Keratinocyte (primary cell): ENCODE measurements at regions not wholly inside any gene's neighbourhood (a gene's known extent, or its start where the extent isn't known, plus 50 kb on each side); places are given as distances from the start of the nearest gene placed in this dataset.

ENCODE experiments used
- DNase-seq: peaks from one replicate; pipeline ENCODE4 v3.0.0-alpha.2; 2011; ENCODE audit warnings: low read depth, missing footprints, low spot score
- FAIRE-seq: peaks from 2 replicates; lab custom pipeline; 2011; peaks lifted over from hg19 to GRCh38; lab: Jason Lieb, UNC
- H2AFZ ChIP-seq: 2 replicates; pipeline ENCODE4 v1.6.0; 2012; ENCODE audit warnings: low read length, control low read depth, inconsistent platforms; ENCODE audit not compliant: control insufficient read depth
- H3K27ac ChIP-seq: 2 replicates; pipeline ENCODE4 v1.5.1; 2011; ENCODE audit warnings: low read length; ENCODE audit not compliant: control insufficient read depth, insufficient read depth
- H3K27me3 ChIP-seq: 3 replicates; pipeline ENCODE4 v1.6.0; 2011; ENCODE audit warnings: low read length; ENCODE audit not compliant: control insufficient read depth, insufficient read depth; ENCODE audit errors: extremely low read depth
- H3K36me3 ChIP-seq, 2 experiments: 2 replicates in 1 of 2; 3 replicates in 1 of 2; pipeline ENCODE4 v1.5.1; 2011; ENCODE audit warnings: low read length in 2 of 2, mild to moderate bottlenecking in 1 of 2; ENCODE audit not compliant: control insufficient read depth in 2 of 2, insufficient read depth in 2 of 2; ENCODE audit errors: extremely low read depth in 1 of 2
- H3K4me1 ChIP-seq: 3 replicates; pipeline ENCODE4 v1.5.1; 2011; ENCODE audit warnings: low read length; ENCODE audit not compliant: control insufficient read depth, insufficient read depth; ENCODE audit errors: extremely low read depth
- H3K4me2 ChIP-seq: 3 replicates; pipeline ENCODE4 v1.6.0; 2011; ENCODE audit warnings: low read depth, low read length; ENCODE audit not compliant: control insufficient read depth, insufficient read depth; ENCODE audit errors: extremely low read depth
- H3K4me3 ChIP-seq, 3 experiments: fragments of 200-600 bp in 1 of 3; sonication (generic) in 1 of 3; 2 replicates in 2 of 3; 3 replicates in 1 of 3; pipeline ENCODE4 v1.5.1; 2011 to 2016; ENCODE audit warnings: low read length in 3 of 3, mild to moderate bottlenecking in 3 of 3, control low read depth in 2 of 3, inconsistent platforms in 1 of 3, low read depth in 1 of 3, mixed read lengths in 1 of 3, mixed run types in 1 of 3, moderate library complexity in 1 of 3; ENCODE audit not compliant: control insufficient read depth in 2 of 3, insufficient read depth in 2 of 3; ENCODE audit errors: extremely low read depth in 1 of 3
- H3K79me2 ChIP-seq: 2 replicates; pipeline ENCODE4 v1.6.0; 2012; ENCODE audit warnings: low read length; ENCODE audit not compliant: control insufficient read depth, insufficient read depth
- H3K9ac ChIP-seq: 3 replicates; pipeline ENCODE4 v1.6.0; 2011; ENCODE audit warnings: low read length; ENCODE audit not compliant: control insufficient read depth, insufficient read depth; ENCODE audit errors: extremely low read depth
- H3K9me1 ChIP-seq: 3 replicates; pipeline ENCODE4 v1.6.0; 2011; ENCODE audit warnings: low read length; ENCODE audit not compliant: control insufficient read depth, insufficient read depth; ENCODE audit errors: extremely low read depth
- H3K9me3 ChIP-seq: 2 replicates; pipeline ENCODE4 v1.5.1; 2012; ENCODE audit warnings: low read depth, low read length; ENCODE audit not compliant: control insufficient read depth
- H4K20me1 ChIP-seq: 3 replicates; pipeline ENCODE4 v1.6.0; 2011; ENCODE audit warnings: low read length; ENCODE audit not compliant: control insufficient read depth, insufficient read depth; ENCODE audit errors: extremely low read depth
- CTCF ChIP-seq, 3 experiments: IDR thresholded peaks in 1 of 3; conservative IDR thresholded peaks in 1 of 3; optimal IDR thresholded peaks in 1 of 3; 2 replicates in 2 of 3; 3 replicates in 1 of 3; pipeline versions ENCODE3 to v1.5.1; 2011; ENCODE audit warnings: low read length in 3 of 3, mild to moderate bottlenecking in 3 of 3, moderate library complexity in 2 of 3, control low read depth in 1 of 3, inconsistent platforms in 1 of 3; ENCODE audit not compliant: insufficient read depth in 2 of 3; ENCODE audit errors: extremely low read depth in 1 of 3
- EZH2 ChIP-seq: IDR thresholded peaks from one replicate; pipeline ENCODE4 v1.6.1; 2012; ENCODE audit warnings: inconsistent platforms, mild to moderate bottlenecking, low read length, moderate library complexity
- dilution Hi-C: fragments of 300-500 bp; cut with MboI; formaldehyde crosslinking; loops from one replicate; pipeline ENCODE4 v1.7.0; 2020; ENCODE audit warnings: low sequenced_read_pairs; ENCODE audit not compliant: extremely low pct_ligation_motif_present

DNA sequence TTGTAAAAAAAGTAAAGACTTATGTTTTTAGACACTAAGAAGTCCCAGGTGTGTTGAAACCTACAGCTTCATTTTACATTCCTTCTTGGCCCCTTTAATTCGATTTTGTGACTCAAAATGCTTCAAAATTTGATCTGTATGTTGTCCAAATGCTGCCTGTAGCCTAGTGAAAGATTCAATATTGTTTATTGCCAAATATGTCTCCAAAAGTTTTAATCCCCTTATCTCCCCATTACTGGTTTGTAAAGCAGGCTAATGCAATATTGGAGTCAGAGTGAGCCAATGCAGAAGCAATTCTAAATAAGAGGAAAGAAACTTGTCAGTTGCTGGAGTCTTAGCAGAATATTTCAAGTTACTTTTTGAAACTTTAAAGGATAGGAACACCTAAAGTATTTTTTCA lies 287.0 kb upstream of the ZC3H15 start:
- dilution Hi-C loops = no loop called here
- no peak for TF ChIP-seq EZH2
- TF ChIP-seq CTCF (optimal IDR thresholded peaks at IDR 0.05 in 1 of 3, IDR thresholded peaks at IDR 0.05 in 1 of 3, conservative IDR thresholded peaks at IDR 0.05 in 1 of 3; ENCODE audit: extremely low read depth in 1 of 3, insufficient read depth in 2 of 3, low read length in 3 of 3) = no peak
- H3K4me1 ChIP-seq = no peaks in the 10 kb centered on the region
- no peak overlapping the region for H3K9ac ChIP-seq
- no peaks in the 10 kb centered on the region for H3K79me2 ChIP-seq
- H3K36me3 ChIP-seq = no peaks in the 10 kb centered on the region
- no peaks in the 10 kb centered on the region for H3K27me3 ChIP-seq
- FAIRE-seq (no peak), DNase-seq (no peak)
- no peaks in the 10 kb centered on the region for H3K9me1 ChIP-seq
- H3K27ac ChIP-seq = no peak overlapping the region
- H3K4me2 ChIP-seq = no peak overlapping the region
- H4K20me1 ChIP-seq = no peaks in the 10 kb centered on the region
- H3K9me3 ChIP-seq = no peaks in the 10 kb centered on the region
- H2AFZ ChIP-seq = no peak overlapping the region
- H3K4me3 ChIP-seq = no peak overlapping the region

- dilution Hi-C loops = no loop called here
- Histone ChIP-seq H3K4me2 (no peak overlapping the region), H3K27me3 (no peaks in the 10 kb centered on the region), H4K20me1 (no peaks in the 10 kb centered on the region), H2AFZ (no peak overlapping the region), H3K4me3 (no peak overlapping the region), H3K9me3 (no peaks in the 10 kb centered on the region), H3K9me1 (no peaks in the 10 kb centered on the region), H3K79me2 (no peaks in the 10 kb centered on the region), H3K4me1 (no peaks in the 10 kb centered on the region), H3K27ac (no peak overlapping the region), H3K36me3 (no peaks in the 10 kb centered on the region), H3K9ac (no peak overlapping the region)
- TF ChIP-seq EZH2 (no peak), CTCF (optimal IDR thresholded peaks at IDR 0.05 in 1 of 3, IDR thresholded peaks at IDR 0.05 in 1 of 3, conservative IDR thresholded peaks at IDR 0.05 in 1 of 3; ENCODE audit: extremely low read depth in 1 of 3, insufficient read depth in 2 of 3, low read length in 3 of 3) (no peak)
- DNase-seq (no peak), FAIRE-seq (no peak)
Observed at GRCh38 chr2:186201371-186201770, 284.7 kb upstream of the ZC3H15 start.
